ENCODE measurements at regions not wholly inside any gene's neighbourhood (a gene's known extent, or its start where the extent isn't known, plus 50 kb on each side); places are given as distances from the start of the nearest gene placed in this dataset.
"Not testable (repeated sequence)": the region's sequence is repeated elsewhere in the genome, so short reads cannot be mapped to it uniquely, and the experiment has no call there.

GRCh38 chr12:123050331-123050831, 69.9 kb downstream of the ARL6IP4 start:
- Histone ChIP-seq H3K36me3 (no peaks in the 10 kb centered on the region), H3K4me3 (no peak overlapping the region), H3K27me3 (no peaks in the 10 kb centered on the region), H3K27ac (replicated peaks in 1 of 4) (peak overlapping the region; percentile 64 to 77 (median 71)), H3K4me1 (peaks cover 37 to 69% (median 43%) of the 10 kb centered on the region in 4 donors), H3K9me3 (no peaks in the 10 kb centered on the region)
- intact Hi-C loops (cut with DNase I): no loop called here
- TF ChIP-seq EP300 (IDR thresholded peaks at IDR 0.05) (no peak), POLR2AphosphoS5 (IDR thresholded peaks at IDR 0.05) (peak; percentile 46 to 52), CTCF (IDR thresholded peaks at IDR 0.05) (no peak)
- WGBS: 47% methylated on average over 5 of the region's 6 CpGs
- DNase-seq (ENCODE audit: extremely low spot score): no peak

GRCh38 chr12:123049398-123050240, 69.1 kb downstream of the ARL6IP4 start:
- Histone ChIP-seq H3K4me1 (peaks cover 38 to 71% (median 48%) of the 10 kb centered on the region in 4 donors), H3K4me3 (no peak overlapping the region), H3K27ac (replicated peaks in 1 of 4) (peak overlapping the region; percentile 64 to 77 (median 71)), H3K9me3 (no peaks in the 10 kb centered on the region), H3K27me3 (no peaks in the 10 kb centered on the region), H3K36me3 (no peaks in the 10 kb centered on the region)
- no peak for DNase-seq (ENCODE audit: extremely low spot score)
- intact Hi-C loops (cut with DNase I): no loop called here
- 64% methylated on average over 8 of the region's 8 CpGs for WGBS
- TF ChIP-seq POLR2AphosphoS5 (IDR thresholded peaks at IDR 0.05) (peak in 1 of 2 donors; percentile 23), POLR2A (IDR thresholded peaks at IDR 0.05; ENCODE audit: low read depth) (no peak), EP300 (IDR thresholded peaks at IDR 0.05) (no peak)

GRCh38 chr12:123047892-123048291, 67.4 kb downstream of the ARL6IP4 start:
- DNase-seq (ENCODE audit: extremely low spot score); H3K36me3 ChIP-seq; H3K27ac ChIP-seq (replicated peaks in 1 of 4): not testable (repeated sequence)

GRCh38 chr12:123047289-123047688, 66.8 kb downstream of the ARL6IP4 start:
- no peak for DNase-seq (ENCODE audit: extremely low spot score)
- Histone ChIP-seq H3K4me3 (no peak overlapping the region), H3K27ac (replicated peaks in 1 of 4) (no peak overlapping the region), H3K27me3 (no peaks in the 10 kb centered on the region), H3K4me1 (peaks cover 57 to 91% (median 70%) of the 10 kb centered on the region in 4 donors), H3K9me3 (no peaks in the 10 kb centered on the region), H3K36me3 (no peaks in the 10 kb centered on the region)
- intact Hi-C loops (cut with DNase I): no loop called here
- WGBS: 63% methylated on average over 1 of the region's 1 CpG
- TF ChIP-seq POLR2AphosphoS5 (IDR thresholded peaks at IDR 0.05): no peak
- TF ChIP-seq POLR2A (IDR thresholded peaks at IDR 0.05; ENCODE audit: low read depth): no peak
- no peak for TF ChIP-seq EP300 (IDR thresholded peaks at IDR 0.05)
- TF ChIP-seq CTCF (IDR thresholded peaks at IDR 0.05): no peak

More at GRCh38 chr12:123047892-123048291, 67.4 kb downstream of the ARL6IP4 start:
- H3K9me3 ChIP-seq; H3K4me3 ChIP-seq; intact Hi-C loops (cut with DNase I); H3K27me3 ChIP-seq: not testable (repeated sequence)
- WGBS: 100% methylated on average over 3 of the region's 3 CpGs
- peaks cover 52 to 85% (median 64%) of the 10 kb centered on the region in 4 donors for H3K4me1 ChIP-seq

GRCh38 chr12:123046431-123046830, 66.0 kb downstream of the ARL6IP4 start:
- Histone ChIP-seq H3K4me1 (peaks cover 54 to 94% (median 75%) of the 10 kb centered on the region in 4 donors), H3K27me3 (no peaks in the 10 kb centered on the region), H3K4me3 (no peak overlapping the region), H3K9me3 (no peaks in the 10 kb centered on the region), H3K27ac (replicated peaks in 1 of 4) (no peak overlapping the region), H3K36me3 (no peaks in the 10 kb centered on the region)
- no peak for DNase-seq (ENCODE audit: extremely low spot score)
- intact Hi-C loops (cut with DNase I): no loop called here
- WGBS: 83% methylated on average over 3 of the region's 3 CpGs
- no peak for TF ChIP-seq EP300 (IDR thresholded peaks at IDR 0.05)
- no peak for TF ChIP-seq POLR2AphosphoS5 (IDR thresholded peaks at IDR 0.05)
- TF ChIP-seq POLR2A (IDR thresholded peaks at IDR 0.05; ENCODE audit: low read depth): no peak
- TF ChIP-seq CTCF (IDR thresholded peaks at IDR 0.05): no peak

Data from esophagus muscularis mucosa (tissue), 4 donors.